ENCODE measurements at regions not wholly inside any gene's neighbourhood (a gene's known extent, or its start where the extent isn't known, plus 50 kb on each side); places are given as distances from the start of the nearest gene placed in this dataset.

DNA sequence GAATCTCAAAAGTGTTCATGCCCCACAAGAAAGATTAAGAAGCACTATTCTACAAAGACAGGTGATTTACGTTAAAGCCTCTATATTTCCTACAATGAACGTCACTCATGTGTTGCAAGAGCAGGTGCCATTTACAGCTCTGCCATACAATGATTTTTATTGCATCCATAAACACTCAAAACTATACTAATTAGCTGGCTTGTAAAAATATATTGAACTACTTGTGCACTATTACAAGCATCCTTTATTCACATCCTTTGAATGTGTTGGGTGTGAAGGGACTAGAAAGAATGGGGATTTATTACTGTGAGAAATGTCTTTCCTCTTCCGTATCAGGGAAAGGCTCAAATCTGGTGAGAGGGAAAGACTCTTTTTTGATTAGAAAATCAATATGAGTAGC lies 50.7 kb upstream of the C3orf49 start:
- TF ChIP-seq, protein P1, sequence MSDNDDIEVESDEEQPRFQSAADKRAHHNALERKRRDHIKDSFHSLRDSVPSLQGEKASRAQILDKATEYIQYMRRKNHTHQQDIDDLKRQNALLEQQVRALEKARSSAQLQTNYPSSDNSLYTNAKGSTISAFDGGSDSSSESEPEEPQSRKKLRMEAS (IDR thresholded peaks at IDR 0.05) = no peak
- no peak for TF ChIP-seq NR2F2 (IDR thresholded peaks at IDR 0.05)
- TF ChIP-seq, protein P2, sequence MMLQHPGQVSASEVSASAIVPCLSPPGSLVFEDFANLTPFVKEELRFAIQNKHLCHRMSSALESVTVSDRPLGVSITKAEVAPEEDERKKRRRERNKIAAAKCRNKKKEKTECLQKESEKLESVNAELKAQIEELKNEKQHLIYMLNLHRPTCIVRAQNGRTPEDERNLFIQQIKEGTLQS (IDR thresholded peaks at IDR 0.05) = no peak
